Astrocyte (in vitro differentiated cells and primary cell): ENCODE measurements at regions not wholly inside any gene's neighbourhood (a gene's known extent, or its start where the extent isn't known, plus 50 kb on each side); places are given as distances from the start of the nearest gene placed in this dataset.
A peak's percentile ranks its signal among the peaks of the same experiment; 100 is the strongest.

ENCODE experiments used
- DNase-seq: peaks from one replicate; pipeline ENCODE4 v3.0.0-alpha.2; 2010; ENCODE audit warnings: low read depth
- FAIRE-seq: peaks from 2 replicates; lab custom pipeline; 2011; peaks lifted over from hg19 to GRCh38; lab: Jason Lieb, UNC
- H2AFZ ChIP-seq: 2 replicates; pipeline ENCODE4 v1.6.0; 2012; ENCODE audit warnings: low read depth, low read length, inconsistent platforms
- H3K27ac ChIP-seq: 2 replicates; pipeline ENCODE4 v1.5.1; 2011; ENCODE audit warnings: low read depth, low read length, inconsistent platforms
- H3K27me3 ChIP-seq: 2 replicates; pipeline ENCODE4 v1.6.0; 2011; ENCODE audit warnings: low read length, inconsistent platforms; ENCODE audit not compliant: insufficient read depth
- H3K36me3 ChIP-seq: 2 replicates; pipeline ENCODE4 v1.5.1; 2011; ENCODE audit warnings: low read length, inconsistent platforms; ENCODE audit not compliant: insufficient read depth
- H3K4me1 ChIP-seq: 2 replicates; pipeline ENCODE4 v1.5.1; 2011; ENCODE audit warnings: low read length, inconsistent platforms; ENCODE audit not compliant: insufficient read depth
- H3K4me2 ChIP-seq: 2 replicates; pipeline ENCODE4 v1.6.0; 2012; ENCODE audit warnings: low read length, inconsistent platforms
- H3K4me3 ChIP-seq: 2 replicates; pipeline ENCODE4 v1.5.1; 2011; ENCODE audit warnings: low read depth, mild to moderate bottlenecking, low read length, inconsistent platforms; ENCODE audit not compliant: insufficient read depth
- H3K79me2 ChIP-seq: 2 replicates; pipeline ENCODE4 v1.6.0; 2012; ENCODE audit warnings: mild to moderate bottlenecking, low read length, inconsistent platforms; ENCODE audit not compliant: insufficient read depth
- H3K9ac ChIP-seq: 2 replicates; pipeline ENCODE4 v1.6.0; 2012; ENCODE audit warnings: mild to moderate bottlenecking, low read length, inconsistent platforms
- H3K9me3 ChIP-seq: 2 replicates; pipeline ENCODE4 v1.5.1; 2012; ENCODE audit warnings: low read depth, mild to moderate bottlenecking, low read length, inconsistent platforms; ENCODE audit not compliant: insufficient read depth
- H4K20me1 ChIP-seq: 2 replicates; pipeline ENCODE4 v1.6.0; 2012; ENCODE audit warnings: low read length, inconsistent platforms; ENCODE audit not compliant: insufficient read depth
- H3K27ac Mint-ChIP-seq: one replicate; pipeline ENCODE4 v1.8.0; 2021; ENCODE audit warnings: mild to moderate bottlenecking, mixed read lengths; ENCODE audit not compliant: unreplicated experiment
- H3K27me3 Mint-ChIP-seq: one replicate; pipeline ENCODE4 v1.8.0; 2021; ENCODE audit warnings: low read depth, mixed read lengths; ENCODE audit not compliant: unreplicated experiment
- H3K36me3 Mint-ChIP-seq: one replicate; pipeline ENCODE4 v1.8.0; 2021; ENCODE audit warnings: low read depth, mixed read lengths; ENCODE audit not compliant: unreplicated experiment
- H3K4me1 Mint-ChIP-seq: one replicate; pipeline ENCODE4 v1.8.0; 2021; ENCODE audit warnings: low read depth, mixed read lengths; ENCODE audit not compliant: unreplicated experiment
- H3K4me3 Mint-ChIP-seq: one replicate; pipeline ENCODE4 v1.8.0; 2021; ENCODE audit warnings: mild to moderate bottlenecking, moderate library complexity, mixed read lengths; ENCODE audit not compliant: unreplicated experiment
- H3K9me3 Mint-ChIP-seq: one replicate; pipeline ENCODE4 v1.8.0; 2021; ENCODE audit warnings: mild to moderate bottlenecking, mixed read lengths; ENCODE audit not compliant: unreplicated experiment
- CTCF ChIP-seq: IDR thresholded peaks from 2 replicates; pipeline ENCODE4 v1.5.1; 2011; ENCODE audit warnings: low read depth, mild to moderate bottlenecking, inconsistent platforms, low read length, moderate library complexity; ENCODE audit not compliant: insufficient read depth
- EZH2 ChIP-seq: IDR thresholded peaks from 2 replicates; pipeline ENCODE4 v1.6.1; 2012; ENCODE audit warnings: mild to moderate bottlenecking, low read length, inconsistent platforms; ENCODE audit not compliant: insufficient read depth

GRCh38 chr11:130554241-130555055 lies 106.0 kb downstream of the ADAMTS15 start:
- peak; percentile 52 for FAIRE-seq
- no peaks in the 10 kb centered on the region for H3K79me2 ChIP-seq
- H3K36me3 Mint-ChIP-seq, result no peaks in the 10 kb centered on the region
- no peak overlapping the region for H3K9ac ChIP-seq
- H3K4me2 ChIP-seq, result no peak overlapping the region
- H3K4me1 Mint-ChIP-seq, result peaks cover 11% of the 10 kb centered on the region
- H3K36me3 ChIP-seq, result no peaks in the 10 kb centered on the region
- no peak for TF ChIP-seq CTCF
- TF ChIP-seq EZH2, result no peak
- H4K20me1 ChIP-seq, result no peaks in the 10 kb centered on the region
- H3K9me3 ChIP-seq, result no peaks in the 10 kb centered on the region
- no peak overlapping the region for H3K27ac Mint-ChIP-seq
- no peaks in the 10 kb centered on the region for H3K9me3 Mint-ChIP-seq
- H3K4me3 Mint-ChIP-seq, result no peak overlapping the region
- no peaks in the 10 kb centered on the region for H3K4me1 ChIP-seq
- no peak for DNase-seq
- H2AFZ ChIP-seq, result no peak overlapping the region
- peaks cover 7% of the 10 kb centered on the region for H3K27me3 Mint-ChIP-seq
- H3K27ac ChIP-seq, result no peak overlapping the region
- H3K4me3 ChIP-seq, result no peak overlapping the region
- no peaks in the 10 kb centered on the region for H3K27me3 ChIP-seq

- no peaks in the 10 kb centered on the region for H3K9me3 Mint-ChIP-seq
Observed at GRCh38 chr11:130555251-130555841, 106.9 kb downstream of the ADAMTS15 start.

More at GRCh38 chr11:130555251-130555841, 106.9 kb downstream of the ADAMTS15 start:
- Mint-ChIP-seq H3K36me3 (no peaks in the 10 kb centered on the region), H3K27me3 (peaks cover 7% of the 10 kb centered on the region), H3K4me1 (peaks cover 11% of the 10 kb centered on the region), H3K27ac (no peak overlapping the region), H3K4me3 (no peak overlapping the region)
- Histone ChIP-seq H3K4me1 (no peaks in the 10 kb centered on the region), H3K9me3 (no peaks in the 10 kb centered on the region), H3K27me3 (no peaks in the 10 kb centered on the region), H3K4me3 (no peak overlapping the region), H3K36me3 (no peaks in the 10 kb centered on the region), H3K27ac (no peak overlapping the region), H3K9ac (no peak overlapping the region), H3K79me2 (no peaks in the 10 kb centered on the region), H2AFZ (no peak overlapping the region), H4K20me1 (no peaks in the 10 kb centered on the region), H3K4me2 (no peak overlapping the region)
- FAIRE-seq, result no peak
- DNase-seq, result peak; percentile 31
- no peak for TF ChIP-seq EZH2
- no peak for TF ChIP-seq CTCF
